ENCODE measurements at regions not wholly inside any gene's neighbourhood (a gene's known extent, or its start where the extent isn't known, plus 50 kb on each side); places are given as distances from the start of the nearest gene placed in this dataset.

DNA sequence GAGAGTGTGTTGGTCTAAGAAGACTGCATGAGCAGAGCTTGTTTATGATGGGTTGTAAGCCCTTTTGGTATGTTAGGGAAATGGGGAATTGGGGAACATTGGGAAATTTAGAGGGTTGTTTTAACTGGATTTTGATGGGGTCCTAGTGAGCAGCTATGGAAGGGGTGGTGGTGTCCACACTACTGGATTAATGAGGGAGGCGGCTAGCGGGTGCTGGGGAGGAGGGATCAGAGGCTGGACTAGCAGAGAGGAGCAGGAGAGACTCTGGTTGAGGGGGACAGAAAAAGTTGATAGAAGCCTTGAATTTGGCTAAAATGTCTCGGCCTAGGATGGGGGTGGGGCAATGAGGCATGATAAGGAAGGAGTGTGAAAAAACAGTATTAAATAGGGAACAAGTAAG is 1369.1 kb downstream of the UQCRFS1 start:
- no peak overlapping the region for H3K4me3 ChIP-seq
- no peak overlapping the region for H3K27ac ChIP-seq
- intact Hi-C loops (cut with DNase I), result no loop called here
- ATAC-seq, result no peak
- H3K36me3 ChIP-seq (ENCODE audit: insufficient read depth in 1 of 2, low read depth in 1 of 2), result no peaks in the 10 kb centered on the region
- H3K9me3 ChIP-seq, result no peaks in the 10 kb centered on the region
- TF ChIP-seq, protein P1, sequence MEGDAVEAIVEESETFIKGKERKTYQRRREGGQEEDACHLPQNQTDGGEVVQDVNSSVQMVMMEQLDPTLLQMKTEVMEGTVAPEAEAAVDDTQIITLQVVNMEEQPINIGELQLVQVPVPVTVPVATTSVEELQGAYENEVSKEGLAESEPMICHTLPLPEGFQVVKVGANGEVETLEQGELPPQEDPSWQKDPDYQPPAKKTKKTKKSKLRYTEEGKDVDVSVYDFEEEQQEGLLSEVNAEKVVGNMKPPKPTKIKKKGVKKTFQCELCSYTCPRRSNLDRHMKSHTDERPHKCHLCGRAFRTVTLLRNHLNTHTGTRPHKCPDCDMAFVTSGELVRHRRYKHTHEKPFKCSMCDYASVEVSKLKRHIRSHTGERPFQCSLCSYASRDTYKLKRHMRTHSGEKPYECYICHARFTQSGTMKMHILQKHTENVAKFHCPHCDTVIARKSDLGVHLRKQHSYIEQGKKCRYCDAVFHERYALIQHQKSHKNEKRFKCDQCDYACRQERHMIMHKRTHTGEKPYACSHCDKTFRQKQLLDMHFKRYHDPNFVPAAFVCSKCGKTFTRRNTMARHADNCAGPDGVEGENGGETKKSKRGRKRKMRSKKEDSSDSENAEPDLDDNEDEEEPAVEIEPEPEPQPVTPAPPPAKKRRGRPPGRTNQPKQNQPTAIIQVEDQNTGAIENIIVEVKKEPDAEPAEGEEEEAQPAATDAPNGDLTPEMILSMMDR (IDR thresholded peaks at IDR 0.05), result no peak
- DNase-seq, result no peak
- WGBS, 3 donors, result 86 to 92% (median 90%) methylated on average over 3 of the region's 3 CpGs
- H3K27me3 ChIP-seq (ENCODE audit: insufficient read depth in 3 of 3, low read length in 2 of 3), result peaks cover 0 to 2% (median 0%) of the 10 kb centered on the region in 3 donors
- no peaks in the 10 kb centered on the region for H3K4me1 ChIP-seq

DNA sequence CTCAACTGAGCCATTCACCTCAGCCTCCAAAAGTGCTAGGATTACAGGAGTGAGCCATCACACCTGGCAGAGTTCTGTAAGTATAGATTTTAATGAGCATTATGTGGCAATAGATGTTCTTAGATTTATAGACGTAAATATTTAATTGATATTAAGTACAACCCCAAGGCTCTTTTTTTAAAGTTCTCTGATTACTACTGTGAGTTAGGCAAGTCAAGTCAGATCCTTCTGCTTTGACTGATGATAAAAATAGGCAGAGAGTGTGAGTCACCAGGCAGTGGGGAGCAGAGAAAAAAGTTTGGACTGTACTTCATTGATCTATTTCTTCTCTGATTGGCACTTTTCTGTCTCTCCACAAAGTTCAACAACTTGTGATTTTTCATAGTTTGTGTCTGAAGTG is 1379.9 kb downstream of the UQCRFS1 start:
- Histone ChIP-seq H3K27ac (no peak overlapping the region), H3K4me3 (no peak overlapping the region), H3K36me3 (ENCODE audit: insufficient read depth in 1 of 2, low read depth in 1 of 2) (no peaks in the 10 kb centered on the region), H3K4me1 (no peaks in the 10 kb centered on the region), H3K9me3 (no peaks in the 10 kb centered on the region), H3K27me3 (ENCODE audit: insufficient read depth in 3 of 3, low read length in 2 of 3) (no peaks in the 10 kb centered on the region)
- intact Hi-C loops (cut with DNase I), result no loop called here
- WGBS, 3 donors, result 0 to 97% (median 0%) methylated on average over 1 of the region's 1 CpG
- DNase-seq (no peak), ATAC-seq (no peak)
- TF ChIP-seq, protein P1 (IDR thresholded peaks at IDR 0.05), result no peak

DNA sequence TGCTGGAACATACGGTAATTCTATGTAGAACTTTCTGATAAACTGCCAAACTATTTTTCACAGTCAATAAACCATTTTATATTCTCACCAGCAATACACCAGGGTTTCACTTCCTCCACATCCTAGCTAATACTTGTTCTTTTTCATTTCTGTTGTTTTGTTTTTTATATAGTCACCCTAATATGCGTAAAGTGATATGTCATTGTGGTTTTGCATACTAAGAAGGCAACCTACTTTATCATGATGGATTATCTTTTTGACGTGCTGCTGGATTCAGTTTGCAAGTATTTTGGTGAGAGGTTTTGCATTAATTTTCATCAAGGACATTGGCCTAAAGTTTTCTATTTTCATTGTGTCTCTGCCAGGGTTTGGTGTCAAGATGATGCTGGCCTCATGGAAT is 1384.1 kb downstream of the UQCRFS1 start:
- WGBS, 3 donors, result 83 to 84% (median 83%) methylated on average over 3 of the region's 3 CpGs
- Histone ChIP-seq H3K4me3 (no peak overlapping the region), H3K27ac (no peak overlapping the region), H3K36me3 (ENCODE audit: insufficient read depth in 1 of 2, low read depth in 1 of 2) (no peaks in the 10 kb centered on the region), H3K27me3 (ENCODE audit: insufficient read depth in 3 of 3, low read length in 2 of 3) (no peaks in the 10 kb centered on the region), H3K4me1 (no peaks in the 10 kb centered on the region), H3K9me3 (no peaks in the 10 kb centered on the region)
- intact Hi-C loops (cut with DNase I), result no loop called here
- TF ChIP-seq, protein P1 (IDR thresholded peaks at IDR 0.05), result no peak
- ATAC-seq, result no peak
- no peak for DNase-seq

DNA sequence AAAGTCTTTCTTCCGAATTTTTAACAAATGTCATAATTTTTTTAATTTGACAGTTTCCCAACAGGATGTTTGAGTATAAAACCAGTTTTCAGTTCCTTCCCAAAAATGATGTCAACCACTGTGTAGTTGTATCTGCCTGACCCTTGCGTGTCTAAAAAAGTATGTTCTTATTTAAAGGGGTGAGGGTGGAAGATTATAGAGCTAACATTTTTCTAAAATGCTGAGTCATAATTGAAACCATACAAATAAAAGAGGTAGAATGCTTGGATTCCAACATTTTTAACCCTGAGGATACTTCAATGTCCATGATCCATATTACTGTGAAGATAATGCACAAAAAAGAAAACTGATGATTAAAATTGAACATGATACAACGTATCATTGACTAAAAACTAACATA is 1388.8 kb downstream of the UQCRFS1 start:
- no peak for ATAC-seq
- no peak overlapping the region for H3K4me3 ChIP-seq

DNA sequence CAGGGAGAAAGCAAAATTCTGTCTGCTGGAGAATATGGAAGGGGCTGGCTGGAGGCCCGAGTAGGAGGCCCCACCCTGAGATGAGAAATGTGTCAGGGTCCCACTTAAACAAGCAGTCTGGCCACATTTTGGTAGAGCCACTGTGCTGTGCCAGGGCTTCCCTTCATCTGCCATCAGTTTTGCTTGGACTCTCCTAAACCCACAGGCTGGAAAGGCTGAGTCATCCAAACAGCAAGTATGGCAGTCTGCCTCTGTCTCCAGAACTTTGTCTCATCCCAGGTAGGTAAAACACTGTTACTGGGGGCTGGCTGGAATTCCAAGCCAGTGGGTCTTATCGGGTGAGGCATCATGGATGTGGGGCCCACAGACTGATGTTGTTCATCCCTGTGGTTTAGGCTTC is 1390.6 kb downstream of the UQCRFS1 start:
- H3K27me3 ChIP-seq (ENCODE audit: insufficient read depth in 3 of 3, low read length in 2 of 3), result no peaks in the 10 kb centered on the region
- WGBS, 3 donors, result 48 to 100% (median 67%) methylated on average over 1 to 2 of the region's 2 CpGs
- no peaks in the 10 kb centered on the region for H3K4me1 ChIP-seq
- ATAC-seq, result no peak
- DNase-seq, result no peak
- no peaks in the 10 kb centered on the region for H3K9me3 ChIP-seq
- no peak overlapping the region for H3K4me3 ChIP-seq
- H3K36me3 ChIP-seq (ENCODE audit: insufficient read depth in 1 of 2, low read depth in 1 of 2), result no peaks in the 10 kb centered on the region
- TF ChIP-seq, protein P1 (IDR thresholded peaks at IDR 0.05), result no peak
- no peak overlapping the region for H3K27ac ChIP-seq
- intact Hi-C loops (cut with DNase I), result no loop called here

More for the DNA sequence above, 1388.8 kb downstream of the UQCRFS1 start:
- Histone ChIP-seq H3K36me3 (ENCODE audit: insufficient read depth in 1 of 2, low read depth in 1 of 2) (no peaks in the 10 kb centered on the region), H3K4me1 (no peaks in the 10 kb centered on the region), H3K9me3 (no peaks in the 10 kb centered on the region), H3K27ac (no peak overlapping the region), H3K27me3 (ENCODE audit: insufficient read depth in 3 of 3, low read length in 2 of 3) (no peaks in the 10 kb centered on the region)
- TF ChIP-seq, protein P1 (IDR thresholded peaks at IDR 0.05), result no peak
- 74 to 81% (median 81%) methylated on average over 3 of the region's 3 CpGs for WGBS, 3 donors
- intact Hi-C loops (cut with DNase I), result no loop called here
- DNase-seq, result no peak

Data from psoas muscle (tissue), 7 donors.